Cardiac fibroblast (primary cell): ENCODE measurements at regions not wholly inside any gene's neighbourhood (a gene's known extent, or its start where the extent isn't known, plus 50 kb on each side); places are given as distances from the start of the nearest gene placed in this dataset.
"Not testable (repeated sequence)": the region's sequence is repeated elsewhere in the genome, so short reads cannot be mapped to it uniquely, and the experiment has no call there.

Source experiments
- DNase-seq, 2 donors: peaks; one replicate each; pipeline versions ENCODE4 v3.0.0 to v3.0.0-alpha.2; 2010; ENCODE audit warnings: low read depth in 2 of 2
- H3K4me3 ChIP-seq, 2 donors: replicated peaks in 1 of 2; 1 replicate in 1 of 2; 2 replicates in 1 of 2; pipeline ENCODE4 v1.5.1; 2011; ENCODE audit warnings: low read depth in 2 of 2, low read length in 2 of 2, mild to moderate bottlenecking in 2 of 2, moderate library complexity in 1 of 2
- TF ChIP-seq, protein P1 (sequence below): IDR thresholded peaks from one replicate; pipeline ENCODE4 v1.5.1; 2011; ENCODE audit warnings: low read depth, mild to moderate bottlenecking, low read length, inconsistent platforms

DNA sequence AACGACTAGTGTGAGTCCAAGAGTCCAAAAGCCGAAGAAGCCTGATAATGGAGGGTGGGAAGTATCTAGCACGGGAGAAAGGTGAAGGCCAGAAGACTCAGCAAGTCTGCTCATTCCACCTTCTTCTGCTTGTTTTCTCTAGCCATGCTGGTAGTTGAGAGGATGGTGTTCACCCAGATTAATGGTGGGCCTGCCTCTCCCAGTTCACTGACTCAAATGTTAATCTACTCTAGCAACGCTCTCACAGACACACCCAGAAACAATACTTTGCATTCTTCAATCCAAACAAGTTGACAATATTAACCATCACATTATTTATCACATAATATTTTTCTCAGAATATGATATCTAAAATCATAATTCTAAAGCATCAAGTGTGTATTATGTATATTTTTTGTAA is 1055.1 kb upstream of the PCDH10 start:
- no peak for DNase-seq
- no peak overlapping the region for H3K4me3 ChIP-seq
- TF ChIP-seq, protein P1, sequence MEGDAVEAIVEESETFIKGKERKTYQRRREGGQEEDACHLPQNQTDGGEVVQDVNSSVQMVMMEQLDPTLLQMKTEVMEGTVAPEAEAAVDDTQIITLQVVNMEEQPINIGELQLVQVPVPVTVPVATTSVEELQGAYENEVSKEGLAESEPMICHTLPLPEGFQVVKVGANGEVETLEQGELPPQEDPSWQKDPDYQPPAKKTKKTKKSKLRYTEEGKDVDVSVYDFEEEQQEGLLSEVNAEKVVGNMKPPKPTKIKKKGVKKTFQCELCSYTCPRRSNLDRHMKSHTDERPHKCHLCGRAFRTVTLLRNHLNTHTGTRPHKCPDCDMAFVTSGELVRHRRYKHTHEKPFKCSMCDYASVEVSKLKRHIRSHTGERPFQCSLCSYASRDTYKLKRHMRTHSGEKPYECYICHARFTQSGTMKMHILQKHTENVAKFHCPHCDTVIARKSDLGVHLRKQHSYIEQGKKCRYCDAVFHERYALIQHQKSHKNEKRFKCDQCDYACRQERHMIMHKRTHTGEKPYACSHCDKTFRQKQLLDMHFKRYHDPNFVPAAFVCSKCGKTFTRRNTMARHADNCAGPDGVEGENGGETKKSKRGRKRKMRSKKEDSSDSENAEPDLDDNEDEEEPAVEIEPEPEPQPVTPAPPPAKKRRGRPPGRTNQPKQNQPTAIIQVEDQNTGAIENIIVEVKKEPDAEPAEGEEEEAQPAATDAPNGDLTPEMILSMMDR = no peak

DNA sequence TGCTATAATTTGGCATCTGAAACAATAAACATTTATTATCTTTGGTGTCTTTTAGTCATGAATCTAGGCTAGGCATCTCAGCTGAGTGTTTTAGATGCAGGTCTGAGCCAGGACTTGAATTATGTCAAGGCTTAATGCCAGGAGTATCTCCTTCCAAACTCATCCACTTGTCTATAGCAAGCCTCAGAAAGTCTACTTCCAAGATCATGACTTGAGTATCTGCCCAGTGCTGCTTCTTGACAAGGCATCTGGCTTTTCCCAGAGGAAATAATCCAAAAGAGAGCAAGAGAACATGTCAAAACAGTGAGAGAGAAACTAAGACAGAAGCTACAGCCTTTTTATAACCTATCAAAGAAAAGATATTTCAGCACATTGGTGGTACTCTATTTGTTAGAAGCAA is 1052.1 kb upstream of the PCDH10 start:
- TF ChIP-seq, protein P1 = no peak
- no peak overlapping the region for H3K4me3 ChIP-seq
- peak in 1 of 2 donors; percentile 2 for DNase-seq

- H3K4me3 ChIP-seq = no peak overlapping the region
- DNase-seq = peak; percentile 14 to 48
- TF ChIP-seq, protein P1 = no peak
These were observed 1047.6 kb upstream of the PCDH10 start for GRCh38 chr4:132101526-132101925.

DNA sequence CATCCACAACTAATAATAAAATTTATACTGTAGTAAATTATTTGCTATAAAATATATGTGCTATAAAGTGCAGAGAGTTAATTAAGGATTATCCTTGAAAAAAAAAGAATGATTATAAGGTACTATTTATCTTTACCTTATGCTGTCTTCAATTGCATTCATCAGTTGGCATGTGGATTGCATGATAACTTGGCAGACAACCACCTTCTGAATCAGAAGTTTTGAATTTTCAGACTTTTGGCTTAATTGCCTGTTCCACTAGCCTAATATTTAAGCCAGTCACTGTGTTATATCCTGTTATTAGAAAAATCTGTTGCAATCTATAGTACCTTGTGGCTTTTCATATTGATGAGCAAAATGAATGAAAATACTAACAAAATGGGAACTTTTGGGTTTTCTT is 1040.3 kb upstream of the PCDH10 start:
- no peak overlapping the region for H3K4me3 ChIP-seq
- DNase-seq = peak; percentile 26 to 69
- TF ChIP-seq, protein P1 = no peak

GRCh38 chr4:132114885-132115284 is 1034.2 kb upstream of the PCDH10 start:
- no peak overlapping the region for H3K4me3 ChIP-seq
- peak in 1 of 2 donors; percentile 13 for DNase-seq
- TF ChIP-seq, protein P1 = no peak

GRCh38 chr4:132122741-132123140 is 1026.4 kb upstream of the PCDH10 start:
- DNase-seq = peak in 1 of 2 donors; percentile 13
- not testable (repeated sequence) for H3K4me3 ChIP-seq

GRCh38 chr4:132123870-132124623 is 1025.0 kb upstream of the PCDH10 start:
- DNase-seq = peak; percentile 36 to 66
- TF ChIP-seq, protein P1 = no peak
- no peak overlapping the region for H3K4me3 ChIP-seq
